ENCODE measurements at regions not wholly inside any gene's neighbourhood (a gene's known extent, or its start where the extent isn't known, plus 50 kb on each side); places are given as distances from the start of the nearest gene placed in this dataset.

DNA sequence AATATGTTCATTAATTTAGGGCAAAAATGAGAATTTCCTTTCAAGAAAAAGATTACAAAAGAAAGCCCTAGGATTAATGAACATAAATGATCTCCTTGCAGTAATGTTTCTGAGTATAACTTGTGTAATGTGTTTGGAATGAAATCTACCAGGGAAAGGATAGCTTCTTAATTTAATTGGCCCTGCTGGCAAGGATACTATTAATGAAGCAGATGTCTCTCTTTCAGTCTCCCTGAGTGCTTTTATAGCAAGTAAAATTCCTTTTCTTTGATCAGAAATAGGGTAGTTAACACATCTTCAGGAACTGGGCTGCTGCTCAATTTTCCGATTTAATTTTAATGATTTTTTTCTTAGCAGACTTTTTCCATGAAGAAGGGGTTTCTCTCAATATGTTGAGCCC, 379.4 kb upstream of the PDE3A start:
- no peak for TF ChIP-seq EZH2 (IDR thresholded peaks at IDR 0.05)
- no peak for TF ChIP-seq POLR2A (IDR thresholded peaks at IDR 0.05; ENCODE audit: borderline replicate concordance, extremely low read depth, insufficient read depth, insufficient read length)
- no peak for TF ChIP-seq CBX3 (IDR thresholded peaks at IDR 0.05; ENCODE audit: low read depth)
- no peak for TF ChIP-seq RAD21 (IDR thresholded peaks at IDR 0.05; ENCODE audit: low read depth)
- TF ChIP-seq SIN3A (IDR thresholded peaks at IDR 0.05; ENCODE audit: low read depth), result no peak
- TF ChIP-seq, protein P1, sequence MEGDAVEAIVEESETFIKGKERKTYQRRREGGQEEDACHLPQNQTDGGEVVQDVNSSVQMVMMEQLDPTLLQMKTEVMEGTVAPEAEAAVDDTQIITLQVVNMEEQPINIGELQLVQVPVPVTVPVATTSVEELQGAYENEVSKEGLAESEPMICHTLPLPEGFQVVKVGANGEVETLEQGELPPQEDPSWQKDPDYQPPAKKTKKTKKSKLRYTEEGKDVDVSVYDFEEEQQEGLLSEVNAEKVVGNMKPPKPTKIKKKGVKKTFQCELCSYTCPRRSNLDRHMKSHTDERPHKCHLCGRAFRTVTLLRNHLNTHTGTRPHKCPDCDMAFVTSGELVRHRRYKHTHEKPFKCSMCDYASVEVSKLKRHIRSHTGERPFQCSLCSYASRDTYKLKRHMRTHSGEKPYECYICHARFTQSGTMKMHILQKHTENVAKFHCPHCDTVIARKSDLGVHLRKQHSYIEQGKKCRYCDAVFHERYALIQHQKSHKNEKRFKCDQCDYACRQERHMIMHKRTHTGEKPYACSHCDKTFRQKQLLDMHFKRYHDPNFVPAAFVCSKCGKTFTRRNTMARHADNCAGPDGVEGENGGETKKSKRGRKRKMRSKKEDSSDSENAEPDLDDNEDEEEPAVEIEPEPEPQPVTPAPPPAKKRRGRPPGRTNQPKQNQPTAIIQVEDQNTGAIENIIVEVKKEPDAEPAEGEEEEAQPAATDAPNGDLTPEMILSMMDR (IDR thresholded peaks at IDR 0.05 in 2 of 3, conservative IDR thresholded peaks at IDR 0.05 in 1 of 3; ENCODE audit: borderline replicate concordance in 1 of 3, insufficient read depth in 1 of 3, low read depth in 2 of 3, low read length in 2 of 3), result no peak
- TF ChIP-seq POLR2AphosphoS5 (IDR thresholded peaks at IDR 0.05; ENCODE audit: low read depth, low read length), result no peak
- TF ChIP-seq, protein P2, sequence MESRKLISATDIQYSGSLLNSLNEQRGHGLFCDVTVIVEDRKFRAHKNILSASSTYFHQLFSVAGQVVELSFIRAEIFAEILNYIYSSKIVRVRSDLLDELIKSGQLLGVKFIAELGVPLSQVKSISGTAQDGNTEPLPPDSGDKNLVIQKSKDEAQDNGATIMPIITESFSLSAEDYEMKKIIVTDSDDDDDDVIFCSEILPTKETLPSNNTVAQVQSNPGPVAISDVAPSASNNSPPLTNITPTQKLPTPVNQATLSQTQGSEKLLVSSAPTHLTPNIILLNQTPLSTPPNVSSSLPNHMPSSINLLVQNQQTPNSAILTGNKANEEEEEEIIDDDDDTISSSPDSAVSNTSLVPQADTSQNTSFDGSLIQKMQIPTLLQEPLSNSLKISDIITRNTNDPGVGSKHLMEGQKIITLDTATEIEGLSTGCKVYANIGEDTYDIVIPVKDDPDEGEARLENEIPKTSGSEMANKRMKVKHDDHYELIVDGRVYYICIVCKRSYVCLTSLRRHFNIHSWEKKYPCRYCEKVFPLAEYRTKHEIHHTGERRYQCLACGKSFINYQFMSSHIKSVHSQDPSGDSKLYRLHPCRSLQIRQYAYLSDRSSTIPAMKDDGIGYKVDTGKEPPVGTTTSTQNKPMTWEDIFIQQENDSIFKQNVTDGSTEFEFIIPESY (IDR thresholded peaks at IDR 0.05; ENCODE audit: extremely low read depth, insufficient replicate concordance, low read length), result no peak
- no peak for TF ChIP-seq ZFX (IDR thresholded peaks at IDR 0.05)
- no peak for TF ChIP-seq EGR1 (IDR thresholded peaks at IDR 0.05; ENCODE audit: low read depth)
- no peak for TF ChIP-seq ZNF274 (IDR thresholded peaks at IDR 0.05; ENCODE audit: low read depth, low read length)
- TF ChIP-seq JUND (IDR thresholded peaks at IDR 0.05), result no peak
- no peak for TF ChIP-seq ELF1 (IDR thresholded peaks at IDR 0.05; ENCODE audit: borderline replicate concordance, low read depth)
- TF ChIP-seq TCF7L2 (IDR thresholded peaks at IDR 0.05; ENCODE audit: borderline replicate concordance, extremely low read depth, insufficient read depth, insufficient read length), result no peak
- no peak for TF ChIP-seq SRF (IDR thresholded peaks at IDR 0.05; ENCODE audit: low read depth)
- RAD21 ChIA-PET (ENCODE audit: low non-redundant PET in 1 of 2, low total read pairs in 2 of 2, uncharacterized antibody in 2 of 2, unreplicated experiment in 2 of 2), result no interaction called here
- Histone ChIP-seq H3K9me3 (ENCODE audit: control insufficient read depth in 1 of 2, insufficient read depth in 1 of 2, low read depth in 1 of 2, low read length in 2 of 2) (no peaks in the 10 kb centered on the region), H3K27ac (ENCODE audit: low read depth, low read length) (no peak overlapping the region), H3K4me2 (ENCODE audit: low read length) (no peak overlapping the region), H3K9me2 (ENCODE audit: insufficient read depth) (no peaks in the 10 kb centered on the region), H3K9ac (ENCODE audit: low read length) (no peak overlapping the region), H2AFZ (ENCODE audit: low read depth, low read length, poor library complexity, severe bottlenecking) (no peak overlapping the region), H3K27me3 (ENCODE audit: insufficient read depth, low read length) (no peaks in the 10 kb centered on the region), H3K4me1 (ENCODE audit: control insufficient read depth in 1 of 2, insufficient read depth in 2 of 2, low read length in 2 of 2) (no peaks in the 10 kb centered on the region), H3K79me2 (ENCODE audit: insufficient read depth, low read length) (no peaks in the 10 kb centered on the region), H3K36me3 (ENCODE audit: control insufficient read depth in 1 of 2, insufficient read depth in 2 of 2, low read length in 2 of 2) (no peaks in the 10 kb centered on the region), H3K4me3 (replicated peaks in 1 of 2; ENCODE audit: low read depth in 1 of 2, low read length in 2 of 2) (no peak overlapping the region), H4K20me1 (ENCODE audit: insufficient read depth) (no peaks in the 10 kb centered on the region)
- CTCF ChIA-PET, result interaction anchor here (1.3 kb wide), 1 partner anchor 250 kb away, joined by 3 read pairs; no protein-coding TSS in a partner anchor
- POLR2A ChIA-PET, result no interaction called here
- no peak for DNase-seq (ENCODE audit: low read depth, low spot score)
- intact Hi-C loops (cut with micrococcal nuclease), result no loop called here
- no TSS peak for BruUV-seq (replicated peaks)
- ATAC-seq, result no peak
